SU-DHL-6 (cell line): ENCODE measurements at regions not wholly inside any gene's neighbourhood (a gene's known extent, or its start where the extent isn't known, plus 50 kb on each side); places are given as distances from the start of the nearest gene placed in this dataset.

Source experiments
- H2AFZ ChIP-seq: fragments of 200-600 bp; sonication (generic); 2 replicates; pipeline ENCODE4 v1.6.1; 2014; ENCODE audit warnings: low read depth, mild to moderate bottlenecking, moderate library complexity, mixed read lengths, antibody characterized with exemption, low read length; ENCODE audit not compliant: severe bottlenecking
- H3F3A ChIP-seq: fragments of 200-600 bp; shearing (Covaris generic); 2 replicates; pipeline ENCODE4 v1.6.0; 2016; ENCODE audit warnings: antibody characterized with exemption, mild to moderate bottlenecking; ENCODE audit not compliant: insufficient read depth
- H3K27ac ChIP-seq: fragments of 200-600 bp; sonication (generic); 2 replicates; pipeline ENCODE4 v1.5.1; 2016; ENCODE audit warnings: low read depth, mild to moderate bottlenecking, low read length, moderate library complexity, mixed read lengths
- H3K27me3 ChIP-seq: fragments of 200-600 bp; sonication (generic), shearing (Covaris generic); 2 replicates; pipeline ENCODE4 v1.6.0; 2014; ENCODE audit warnings: mild to moderate bottlenecking, low read length
- H3K36me3 ChIP-seq: fragments of 200-600 bp; sonication (generic); 2 replicates; pipeline ENCODE4 v1.6.1; 2014; ENCODE audit warnings: mild to moderate bottlenecking, low read length, mixed read lengths
- H3K4me2 ChIP-seq: fragments of 300-600, 200-600 bp; shearing (Covaris generic), sonication (generic); 2 replicates; pipeline ENCODE4 v1.6.0; 2014; ENCODE audit warnings: low read length, low read depth, mild to moderate bottlenecking; ENCODE audit not compliant: poor library complexity, severe bottlenecking
- H3K4me3 ChIP-seq: fragments of 200-600 bp; sonication (generic); 2 replicates; pipeline ENCODE4 v1.5.1; 2014; ENCODE audit warnings: antibody characterized with exemption, low read length, mild to moderate bottlenecking, mixed read lengths; ENCODE audit not compliant: insufficient read depth, poor library complexity, severe bottlenecking
- H3K79me2 ChIP-seq: fragments of 200-600 bp; sonication (generic); 2 replicates; pipeline ENCODE4 v1.6.1; 2014; ENCODE audit warnings: mild to moderate bottlenecking, low read length, moderate library complexity; ENCODE audit not compliant: insufficient read depth
- H3K9ac ChIP-seq: fragments of 200-600 bp; sonication (generic); 2 replicates; pipeline ENCODE4 v1.7.0; 2014; ENCODE audit warnings: mild to moderate bottlenecking, low read length
- H3K9me2 ChIP-seq: fragments of 200-600 bp; sonication (generic); replicated peaks from 2 replicates; pipeline ENCODE4 v1.6.1; 2014; ENCODE audit warnings: low read length; ENCODE audit not compliant: insufficient read depth
- H3K9me3 ChIP-seq: fragments of 200-600 bp; sonication (generic); 2 replicates; pipeline ENCODE4 v1.6.1; 2014; ENCODE audit warnings: low read length, mixed read lengths; ENCODE audit not compliant: insufficient read depth
- H4K20me1 ChIP-seq: fragments of 200-600 bp; sonication (generic); 2 replicates; pipeline ENCODE4 v1.6.1; 2014; ENCODE audit warnings: low read depth, mild to moderate bottlenecking, antibody characterized with exemption, low read length, moderate library complexity, mixed read lengths
- EZH2phosphoT487 ChIP-seq: fragments of 200-600 bp; sonication (generic), shearing (Covaris generic); conservative IDR thresholded peaks from 2 replicates; pipeline ENCODE4 v1.6.1; 2018; ENCODE audit warnings: mild to moderate bottlenecking, antibody characterized with exemption, low read length, moderate library complexity, mixed read lengths
- TF ChIP-seq, protein P1 (sequence below): fragments of 200-600 bp; sonication (generic); IDR thresholded peaks from one replicate; pipeline ENCODE4 v1.5.1; 2017; ENCODE audit warnings: antibody characterized with exemption, mild to moderate bottlenecking, low read length, moderate library complexity; ENCODE audit not compliant: insufficient read depth, poor library complexity, severe bottlenecking

DNA sequence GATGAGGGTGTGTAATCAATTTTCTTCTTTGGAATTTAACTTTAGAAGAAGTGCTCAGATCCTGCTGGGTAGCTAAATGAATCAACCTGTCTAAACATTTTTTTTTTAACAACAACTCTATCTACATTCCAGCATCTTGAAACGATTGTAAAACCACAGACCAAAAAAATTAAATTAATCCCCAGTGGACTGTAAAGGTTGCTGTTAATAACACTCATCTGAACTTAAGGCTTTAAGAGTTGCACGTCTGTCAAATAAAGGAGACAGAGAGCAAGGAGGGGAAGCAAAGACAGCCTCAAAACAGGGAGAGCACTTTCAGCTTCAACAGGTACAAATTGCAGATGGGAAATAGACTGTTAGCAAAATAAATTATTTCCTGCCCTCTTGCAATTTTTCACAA lies 548.5 kb downstream of the DTWD2 start:
- no peaks in the 10 kb centered on the region for H3K79me2 ChIP-seq
- no peaks in the 10 kb centered on the region for H4K20me1 ChIP-seq
- no peaks in the 10 kb centered on the region for H3K9me3 ChIP-seq
- no peaks in the 10 kb centered on the region for H3K27me3 ChIP-seq
- no peaks in the 10 kb centered on the region for H3F3A ChIP-seq
- no peak overlapping the region for H3K27ac ChIP-seq
- H3K9ac ChIP-seq, result no peak overlapping the region
- H3K4me2 ChIP-seq, result no peak overlapping the region
- H3K9me2 ChIP-seq, result no peaks in the 10 kb centered on the region
- no peak overlapping the region for H2AFZ ChIP-seq
- H3K4me3 ChIP-seq, result no peak overlapping the region
- no peak for TF ChIP-seq EZH2phosphoT487
- TF ChIP-seq, protein P1, sequence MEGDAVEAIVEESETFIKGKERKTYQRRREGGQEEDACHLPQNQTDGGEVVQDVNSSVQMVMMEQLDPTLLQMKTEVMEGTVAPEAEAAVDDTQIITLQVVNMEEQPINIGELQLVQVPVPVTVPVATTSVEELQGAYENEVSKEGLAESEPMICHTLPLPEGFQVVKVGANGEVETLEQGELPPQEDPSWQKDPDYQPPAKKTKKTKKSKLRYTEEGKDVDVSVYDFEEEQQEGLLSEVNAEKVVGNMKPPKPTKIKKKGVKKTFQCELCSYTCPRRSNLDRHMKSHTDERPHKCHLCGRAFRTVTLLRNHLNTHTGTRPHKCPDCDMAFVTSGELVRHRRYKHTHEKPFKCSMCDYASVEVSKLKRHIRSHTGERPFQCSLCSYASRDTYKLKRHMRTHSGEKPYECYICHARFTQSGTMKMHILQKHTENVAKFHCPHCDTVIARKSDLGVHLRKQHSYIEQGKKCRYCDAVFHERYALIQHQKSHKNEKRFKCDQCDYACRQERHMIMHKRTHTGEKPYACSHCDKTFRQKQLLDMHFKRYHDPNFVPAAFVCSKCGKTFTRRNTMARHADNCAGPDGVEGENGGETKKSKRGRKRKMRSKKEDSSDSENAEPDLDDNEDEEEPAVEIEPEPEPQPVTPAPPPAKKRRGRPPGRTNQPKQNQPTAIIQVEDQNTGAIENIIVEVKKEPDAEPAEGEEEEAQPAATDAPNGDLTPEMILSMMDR, result no peak
- no peaks in the 10 kb centered on the region for H3K36me3 ChIP-seq

DNA sequence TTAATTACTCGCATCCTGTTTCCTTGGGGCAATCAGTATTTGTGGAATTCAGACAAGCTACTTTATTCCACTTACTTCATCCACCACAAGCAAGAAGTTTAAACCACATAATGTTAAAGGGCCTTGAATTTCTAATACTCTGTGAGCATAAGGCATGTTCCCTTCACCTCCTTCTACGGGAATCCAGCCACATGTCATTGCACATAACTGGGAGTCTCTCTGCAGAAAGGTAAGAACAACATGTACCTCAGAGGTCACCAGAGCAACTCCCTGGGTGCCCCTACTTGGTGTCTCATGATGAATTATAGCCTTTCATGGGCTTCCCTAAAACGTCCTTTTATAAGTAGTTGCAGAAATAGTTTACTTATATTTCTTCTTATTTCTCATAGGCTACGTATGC lies 553.2 kb downstream of the DTWD2 start:
- H4K20me1 ChIP-seq, result no peaks in the 10 kb centered on the region
- no peaks in the 10 kb centered on the region for H3K27me3 ChIP-seq
- no peak for TF ChIP-seq EZH2phosphoT487
- TF ChIP-seq, protein P1, result no peak
- H3K79me2 ChIP-seq, result no peaks in the 10 kb centered on the region
- H3K9me2 ChIP-seq, result no peaks in the 10 kb centered on the region
- H3K36me3 ChIP-seq, result no peaks in the 10 kb centered on the region; the same call in 1 of the 2 replicates
- no peak overlapping the region for H3K4me2 ChIP-seq
- no peak overlapping the region for H3K4me3 ChIP-seq
- H2AFZ ChIP-seq, result no peak overlapping the region
- H3K27ac ChIP-seq, result no peak overlapping the region
- H3K9me3 ChIP-seq, result no peaks in the 10 kb centered on the region
- H3K9ac ChIP-seq, result no peak overlapping the region
- no peaks in the 10 kb centered on the region for H3F3A ChIP-seq

DNA sequence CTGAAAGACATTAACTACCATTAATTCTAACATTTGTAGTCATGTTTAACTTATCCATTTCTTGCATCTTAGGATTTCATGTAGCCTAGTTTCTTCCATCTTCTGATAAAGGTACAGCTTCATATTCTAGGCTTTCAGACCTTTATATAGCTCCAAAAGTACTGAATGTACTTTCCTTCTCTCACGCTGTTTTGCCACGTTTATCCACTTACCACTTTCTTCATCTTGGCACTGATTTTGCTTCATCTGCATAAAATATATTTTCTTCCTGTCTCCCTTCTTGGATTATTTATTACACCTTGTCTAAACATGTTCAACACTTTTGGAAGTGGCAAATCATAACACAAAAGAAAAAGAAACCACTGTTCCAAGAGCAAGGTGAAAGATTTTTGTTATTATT lies 553.8 kb downstream of the DTWD2 start:
- no peak overlapping the region for H3K27ac ChIP-seq
- H3K9ac ChIP-seq, result no peak overlapping the region
- H4K20me1 ChIP-seq, result no peaks in the 10 kb centered on the region
- no peaks in the 10 kb centered on the region for H3K27me3 ChIP-seq
- H3F3A ChIP-seq, result no peaks in the 10 kb centered on the region
- TF ChIP-seq, protein P1, result no peak
- TF ChIP-seq EZH2phosphoT487, result no peak
- no peaks in the 10 kb centered on the region for H3K79me2 ChIP-seq
- no peak overlapping the region for H3K4me2 ChIP-seq
- no peaks in the 10 kb centered on the region; the same call in 1 of the 2 replicates for H3K36me3 ChIP-seq
- H3K4me3 ChIP-seq, result no peak overlapping the region
- H2AFZ ChIP-seq, result no peak overlapping the region
- H3K9me2 ChIP-seq, result no peaks in the 10 kb centered on the region
- H3K9me3 ChIP-seq, result no peaks in the 10 kb centered on the region
